Retina (tissue), 1 donor: ENCODE measurements at regions not wholly inside any gene's neighbourhood (a gene's known extent, or its start where the extent isn't known, plus 50 kb on each side); places are given as distances from the start of the nearest gene placed in this dataset.

Experiments used
- DNase-seq: peaks from one replicate; pipeline ENCODE4 v3.0.0-alpha.2; 2016

DNA sequence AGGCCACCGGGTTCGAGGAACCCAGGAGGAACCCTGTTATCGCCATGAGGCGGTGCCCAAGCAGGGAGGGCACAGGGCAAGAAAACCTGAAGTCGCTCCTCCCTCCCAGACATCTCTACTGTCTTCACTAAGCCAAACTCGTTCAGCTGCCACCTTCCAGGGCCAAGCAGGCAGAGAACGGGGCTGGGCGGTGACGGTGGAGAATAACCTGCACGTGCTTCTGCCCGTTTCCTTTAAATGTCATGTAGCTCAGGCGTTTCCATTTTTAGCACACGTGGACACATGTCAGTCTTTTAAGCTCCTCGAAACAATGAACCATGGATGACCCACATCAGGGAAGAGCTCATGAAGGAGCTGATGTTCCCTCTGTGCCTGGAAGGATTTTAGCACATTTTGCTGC lies 124.3 kb upstream of the KLF6 start:
- no peak for DNase-seq

DNA sequence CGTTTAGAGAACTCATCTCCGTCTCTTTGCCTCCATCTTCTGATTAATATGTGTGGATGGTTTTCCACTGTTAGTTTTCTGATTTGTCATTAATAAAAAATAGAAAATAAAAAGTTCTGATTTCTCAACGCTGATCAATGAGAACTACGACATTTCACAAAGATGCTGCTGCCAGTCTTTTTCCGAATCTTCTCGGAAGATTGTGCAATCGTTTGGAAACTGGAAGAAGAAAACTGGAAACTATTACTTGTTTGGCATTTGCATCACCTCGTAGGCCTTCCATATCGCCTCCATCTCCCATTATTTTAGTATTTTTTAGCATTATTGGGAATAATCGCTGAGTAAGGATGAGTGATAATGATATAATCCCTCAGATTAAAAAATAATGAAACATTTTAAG lies 123.2 kb upstream of the KLF6 start:
- no peak for DNase-seq

DNA sequence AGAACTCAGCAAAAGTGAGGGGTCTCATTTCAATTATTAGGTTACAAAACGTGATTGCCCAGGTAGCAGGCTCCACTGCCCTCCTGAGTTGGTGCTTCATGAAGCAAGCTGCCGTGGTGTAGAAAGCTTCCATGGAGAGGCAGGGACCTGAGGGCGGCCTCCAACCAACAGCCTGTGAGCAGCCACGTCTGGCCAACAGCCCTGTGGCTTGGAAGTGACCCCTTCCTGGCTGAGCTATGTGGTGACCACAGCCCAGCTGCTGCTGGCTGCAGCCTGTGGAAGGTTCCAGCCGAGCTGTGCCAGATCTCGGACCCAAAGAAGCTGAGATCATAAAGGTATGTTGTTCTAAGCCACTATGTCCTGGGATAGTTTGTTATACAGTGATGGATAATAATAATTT lies 122.5 kb upstream of the KLF6 start:
- DNase-seq: no peak

DNA sequence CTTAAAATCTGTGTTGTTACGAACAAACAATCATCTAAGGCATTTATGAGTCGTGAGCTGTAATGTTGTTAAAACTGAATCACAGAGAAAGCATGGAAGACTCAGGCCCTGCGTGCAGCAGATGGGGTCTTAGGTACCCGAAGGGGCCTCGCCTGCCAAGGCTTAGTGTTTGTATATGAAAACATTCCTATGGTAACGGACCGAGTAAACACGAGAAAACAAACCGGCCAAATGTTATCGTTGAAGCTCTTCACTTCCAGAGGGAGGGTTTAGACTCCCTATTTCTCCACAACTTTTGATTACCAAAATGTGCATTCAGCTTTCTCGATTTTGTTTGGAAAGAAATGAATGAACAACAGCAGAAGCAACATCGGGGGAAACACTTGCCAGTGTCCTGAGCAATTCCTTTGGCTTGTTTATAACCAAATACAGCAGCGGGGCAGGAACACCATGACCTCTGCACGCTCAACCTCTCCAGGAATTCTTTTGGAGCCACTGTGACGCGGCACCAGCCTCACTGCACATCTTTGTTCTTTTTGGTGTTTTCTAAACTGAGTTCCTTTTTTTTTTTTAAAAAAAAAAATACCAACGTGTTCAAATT lies 121.6 kb upstream of the KLF6 start:
- DNase-seq: no peak

DNA sequence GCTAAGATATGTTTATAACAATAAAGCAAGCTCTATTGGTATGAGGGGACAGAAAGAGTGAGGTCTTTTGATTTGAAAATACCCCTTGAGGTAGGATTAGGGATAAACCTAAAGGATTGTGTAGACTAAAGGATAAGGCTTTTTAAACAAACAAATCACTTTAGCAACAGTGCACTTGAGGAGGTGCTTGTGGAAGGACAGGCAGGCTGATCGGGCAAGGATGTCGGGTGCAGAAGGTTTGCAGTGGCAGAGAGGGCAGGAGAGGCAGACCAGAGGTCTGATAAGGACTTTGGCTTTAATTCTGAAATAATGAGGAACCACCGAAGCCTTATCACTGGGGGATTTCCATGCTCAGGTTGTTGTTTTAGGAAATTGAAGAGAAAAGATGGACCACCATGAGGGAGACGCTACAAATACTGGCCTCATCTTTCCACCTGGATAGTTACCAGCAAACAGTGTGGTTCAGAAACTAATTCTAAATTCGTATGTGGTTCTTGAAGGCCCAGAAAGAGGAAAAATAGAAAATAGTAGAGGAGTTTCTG lies 119.5 kb upstream of the KLF6 start:
- DNase-seq: no peak

DNA sequence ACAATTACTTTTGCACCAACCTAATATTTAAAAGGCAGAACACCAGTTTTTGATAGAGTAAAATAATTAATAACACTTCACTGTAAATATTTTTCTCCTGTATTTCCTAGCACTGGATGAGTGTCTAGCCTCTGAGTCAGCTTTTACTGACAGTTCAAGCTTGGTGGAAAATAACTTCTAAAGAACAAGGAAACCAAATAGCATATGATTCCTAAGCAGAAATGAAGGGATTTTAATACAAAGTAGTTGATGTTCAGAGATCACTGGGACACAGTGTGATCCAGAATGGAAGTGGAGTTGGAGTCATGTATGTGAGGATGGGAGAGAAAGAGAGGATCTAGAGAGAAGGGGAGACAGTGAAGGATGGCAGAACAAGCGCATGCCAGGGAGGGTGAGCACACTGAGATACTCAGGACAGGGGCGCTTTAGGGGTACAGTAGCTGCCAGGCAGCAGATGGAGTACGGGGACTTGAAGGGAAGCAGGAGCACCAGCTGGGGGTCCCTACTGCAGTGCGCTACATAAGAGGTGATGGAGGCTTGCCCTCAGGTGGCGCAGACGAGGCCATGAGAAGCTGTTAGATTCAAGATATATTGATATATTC lies 117.9 kb upstream of the KLF6 start:
- DNase-seq: no peak

DNA sequence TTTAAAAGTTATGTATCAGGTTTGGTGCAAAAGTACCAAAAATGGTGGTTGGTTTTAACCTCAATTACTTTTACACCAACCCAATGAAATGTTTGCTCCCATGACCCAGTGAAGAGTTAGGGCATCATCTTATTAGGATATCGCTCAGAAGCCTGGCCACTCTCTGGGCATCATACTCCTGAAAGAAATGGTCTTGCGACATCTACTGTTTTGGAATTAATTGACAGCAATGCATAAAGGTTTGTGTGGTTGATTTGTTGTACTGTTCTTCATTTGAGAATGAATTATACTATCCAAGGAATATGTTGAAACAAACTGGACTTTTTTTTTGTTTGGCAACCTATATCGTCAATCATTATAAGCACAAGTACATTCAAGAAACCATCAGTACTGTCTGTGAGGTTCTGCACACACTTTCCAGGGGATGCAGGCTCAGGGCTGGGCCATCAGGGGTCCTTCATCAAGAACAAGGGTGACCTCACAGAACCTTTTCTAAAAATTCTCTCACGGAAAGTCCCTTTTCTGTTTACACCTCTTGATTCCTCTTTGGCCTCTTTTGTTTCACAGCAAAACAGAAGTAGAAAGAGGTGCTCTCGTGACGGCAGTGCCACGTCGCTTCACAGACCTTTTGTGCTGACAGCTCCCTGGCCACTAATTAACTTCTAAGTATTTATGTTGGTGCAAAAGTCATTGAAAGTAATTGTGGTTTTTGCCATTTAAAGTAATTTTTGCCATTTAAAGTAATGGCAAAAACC lies 117.2 kb upstream of the KLF6 start:
- no peak for DNase-seq

DNA sequence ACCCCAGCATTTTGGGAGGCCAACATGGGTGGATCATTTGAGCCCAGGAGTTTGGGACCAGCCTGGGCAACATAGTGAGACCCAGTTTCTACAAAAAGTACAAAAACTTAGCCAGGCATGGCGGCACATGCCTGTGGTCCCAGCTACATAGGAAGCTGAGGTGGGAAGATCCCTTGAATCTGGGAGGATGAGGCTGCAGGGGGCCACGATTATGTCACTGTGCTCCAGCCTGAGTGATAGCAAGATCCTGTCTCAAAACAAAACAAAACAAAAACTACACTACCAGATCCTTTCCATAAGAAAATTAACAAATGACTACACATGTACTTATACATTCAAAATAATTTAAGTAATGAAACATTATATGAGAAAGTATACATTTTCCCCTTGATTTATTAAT lies 116.4 kb upstream of the KLF6 start:
- no peak for DNase-seq

DNA sequence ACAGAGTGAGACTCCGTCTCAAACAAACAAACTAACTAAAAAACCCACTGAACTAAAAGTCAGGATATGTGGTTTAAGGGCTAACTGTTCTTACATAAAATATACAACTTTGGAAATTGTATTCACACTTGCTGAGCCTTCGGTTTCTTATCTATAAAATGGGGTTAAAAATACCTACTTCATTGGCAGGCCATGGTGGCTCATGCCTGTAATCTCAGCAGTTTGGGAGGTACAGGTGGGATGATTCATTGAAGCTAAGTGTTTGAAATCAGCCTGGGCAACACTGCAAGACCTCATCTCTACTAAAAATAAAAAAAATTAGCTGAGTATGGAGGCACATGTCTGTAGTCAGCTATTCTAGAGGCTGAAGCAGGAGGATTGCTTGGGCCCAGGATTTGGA lies 115.4 kb upstream of the KLF6 start:
- DNase-seq: no peak

DNA sequence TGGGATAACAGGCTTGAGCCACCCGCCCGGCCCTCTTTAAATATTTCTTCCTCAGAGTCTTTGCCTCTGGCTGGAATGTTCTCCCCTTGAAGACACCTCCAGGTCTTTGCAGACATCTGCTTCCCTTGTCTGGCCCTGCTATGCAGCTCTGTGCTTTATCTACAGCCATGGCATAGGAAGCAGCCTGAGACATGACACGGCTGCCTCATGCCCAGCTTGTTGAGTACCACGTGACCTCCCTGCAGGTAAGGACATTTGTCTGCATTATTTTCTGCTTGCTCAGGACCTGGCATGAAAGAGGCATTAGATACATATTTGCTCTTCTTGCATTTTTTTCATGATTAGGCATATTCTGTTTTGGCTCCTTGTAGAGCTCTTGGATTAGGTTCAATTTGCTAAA lies 113.8 kb upstream of the KLF6 start:
- no peak for DNase-seq

DNA sequence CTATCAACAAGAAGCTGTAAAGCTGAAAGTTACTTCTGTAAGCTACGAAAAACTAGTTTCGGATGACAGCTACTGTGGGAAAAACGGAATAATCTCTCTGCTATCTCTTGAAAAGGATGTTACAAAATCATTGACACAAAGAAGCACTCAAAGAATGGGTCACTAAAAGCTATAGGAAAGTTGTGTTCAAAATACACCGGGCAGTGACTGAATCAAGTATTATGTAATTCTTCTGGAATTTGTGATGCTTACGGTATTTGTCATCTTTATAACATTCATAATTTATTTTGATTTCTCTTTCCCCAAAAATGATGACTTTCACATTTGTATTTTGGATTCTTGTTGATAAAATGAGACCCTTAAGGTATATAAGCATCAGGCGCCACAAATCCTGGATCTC lies 112.1 kb upstream of the KLF6 start:
- DNase-seq: no peak

DNA sequence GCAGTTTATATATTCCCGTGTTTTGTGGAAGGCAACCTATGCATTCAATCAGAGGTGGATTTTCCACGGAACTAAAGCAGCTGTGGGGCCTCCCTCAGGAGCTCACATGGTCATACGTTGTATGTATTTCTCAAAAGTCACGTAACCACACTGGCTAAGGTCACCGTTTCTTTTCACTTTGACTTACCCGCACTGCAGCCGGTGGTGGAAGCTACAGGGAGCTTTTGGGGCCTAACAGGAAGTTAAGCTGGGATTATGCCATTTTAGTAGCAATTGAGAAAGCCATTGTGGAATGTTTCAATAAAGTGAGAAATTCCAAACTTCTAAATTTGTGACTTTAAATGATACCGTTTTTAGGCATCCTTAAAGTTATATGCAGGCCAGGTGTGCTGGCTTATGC lies 111.2 kb upstream of the KLF6 start:
- DNase-seq: no peak

DNA sequence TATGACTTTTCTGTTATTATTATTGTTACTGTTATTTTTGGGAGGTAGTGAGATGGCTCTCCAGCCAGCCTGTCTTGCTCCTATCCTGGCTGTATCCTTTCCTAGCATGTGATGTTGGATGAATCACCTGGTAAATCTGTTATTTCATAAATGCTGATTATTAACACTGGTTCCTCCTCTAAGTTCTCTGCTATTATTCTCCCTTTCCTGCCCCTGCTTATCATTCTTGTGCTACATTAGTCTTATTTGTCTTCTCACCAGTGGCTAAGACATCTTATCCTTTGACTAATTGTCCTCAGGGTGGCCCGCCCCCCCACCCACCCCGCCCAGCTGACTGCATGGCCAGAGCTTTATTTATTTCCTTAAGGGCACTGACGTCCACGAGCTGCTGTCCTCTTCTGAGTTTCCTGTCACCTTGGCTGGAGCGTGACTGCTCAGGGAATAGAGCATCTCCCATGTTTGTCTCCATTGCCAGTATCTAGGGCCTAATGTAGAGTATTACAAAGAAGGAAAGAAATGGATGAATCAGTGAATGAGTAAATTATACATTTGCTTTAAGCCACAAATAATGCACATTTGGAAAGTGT lies 110.1 kb upstream of the KLF6 start:
- DNase-seq: no peak

DNA sequence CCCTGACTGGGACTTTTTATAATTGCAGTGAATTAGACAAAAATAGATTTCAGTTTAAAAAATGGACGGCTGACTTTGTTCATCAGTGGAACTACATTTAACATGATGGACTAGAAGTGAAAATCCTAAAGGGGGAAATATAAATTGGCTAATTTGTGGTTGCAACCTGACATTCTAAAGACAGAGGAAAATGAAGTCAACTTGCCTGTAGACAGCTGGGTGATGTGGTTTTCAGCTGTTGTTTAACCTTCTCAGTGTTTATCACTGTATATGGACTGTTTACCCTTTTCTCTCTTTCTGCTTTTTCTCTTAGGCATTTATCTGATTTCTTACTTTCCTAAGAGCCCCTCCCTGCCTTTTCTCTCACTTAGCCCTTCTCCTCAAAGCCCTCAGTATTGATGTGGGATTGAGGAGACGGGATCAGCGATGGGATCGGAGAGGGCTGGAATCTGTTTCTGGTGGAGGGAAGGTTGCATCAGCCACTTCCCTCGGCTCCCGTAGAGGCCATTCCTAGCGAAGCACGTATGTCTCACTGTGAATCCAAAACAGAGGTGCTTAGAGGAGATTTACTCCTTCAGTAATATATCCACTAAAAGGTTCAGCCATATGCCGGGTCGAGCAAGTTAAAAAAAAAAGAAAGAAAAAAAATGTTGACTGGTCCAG lies 109.0 kb upstream of the KLF6 start:
- DNase-seq: no peak

DNA sequence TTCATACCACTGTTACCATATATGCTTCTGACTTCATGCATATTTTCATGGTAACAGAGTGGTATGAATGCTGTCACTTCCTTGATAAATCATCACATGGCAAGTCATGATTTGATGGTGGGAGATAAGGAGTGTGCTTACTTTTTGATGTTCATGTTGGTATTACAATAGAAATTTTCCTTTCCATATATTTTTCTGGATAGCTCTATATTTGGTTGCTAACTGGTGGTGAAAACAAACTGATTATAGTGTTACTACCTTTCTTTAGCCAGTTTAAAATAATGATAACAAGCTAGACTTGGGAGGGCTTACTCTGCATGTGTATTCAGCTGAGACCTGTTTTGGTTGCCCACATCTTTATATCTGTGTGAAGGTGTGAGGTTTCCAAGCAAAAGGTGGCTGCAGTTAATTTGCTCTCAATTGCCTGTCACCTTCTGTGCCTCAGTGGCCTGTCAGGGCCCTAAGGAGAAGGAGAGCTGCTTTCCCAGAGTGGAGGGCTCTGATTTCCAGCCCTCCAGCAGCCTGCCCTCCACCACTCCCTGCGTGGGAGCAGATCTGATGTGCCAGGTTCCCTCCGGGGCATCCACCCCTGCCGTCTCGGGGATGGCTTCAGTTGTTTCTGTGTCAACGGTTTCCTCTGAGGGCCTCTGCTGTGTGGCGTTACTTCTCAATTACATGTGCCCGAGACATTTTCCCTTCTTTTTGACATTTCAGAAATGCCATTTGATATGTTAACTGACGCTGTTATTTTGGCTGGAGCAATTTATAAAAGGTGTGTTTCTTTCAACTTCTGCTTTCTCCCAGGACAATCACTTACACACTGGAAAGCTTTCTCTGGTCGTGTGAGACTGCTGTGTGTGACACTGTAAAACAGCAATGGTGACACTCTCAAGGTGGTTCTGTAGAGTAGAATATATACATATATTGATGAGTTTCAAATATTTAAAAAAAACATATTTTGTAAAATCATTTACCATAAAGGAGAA lies 107.7 kb upstream of the KLF6 start:
- DNase-seq: peak; percentile 35

DNA sequence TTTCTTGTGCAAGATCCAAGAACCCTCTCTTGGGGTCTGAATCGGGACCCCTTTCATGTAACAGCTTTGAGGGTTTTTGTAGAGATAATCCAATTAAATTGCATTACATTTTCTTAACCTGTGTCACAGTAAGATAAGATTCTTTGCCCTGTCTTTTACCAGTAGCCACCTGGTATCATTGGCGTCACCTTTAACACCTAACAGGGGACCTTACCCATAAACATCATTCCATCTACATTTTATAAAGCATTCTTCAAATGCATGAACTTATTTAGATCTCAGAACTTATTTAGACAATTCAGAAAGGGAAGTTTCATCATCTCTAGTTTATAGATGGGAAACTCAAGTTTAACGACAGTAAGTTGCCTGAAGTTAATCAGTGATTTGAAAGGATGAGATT lies 106.4 kb upstream of the KLF6 start:
- no peak for DNase-seq

DNA sequence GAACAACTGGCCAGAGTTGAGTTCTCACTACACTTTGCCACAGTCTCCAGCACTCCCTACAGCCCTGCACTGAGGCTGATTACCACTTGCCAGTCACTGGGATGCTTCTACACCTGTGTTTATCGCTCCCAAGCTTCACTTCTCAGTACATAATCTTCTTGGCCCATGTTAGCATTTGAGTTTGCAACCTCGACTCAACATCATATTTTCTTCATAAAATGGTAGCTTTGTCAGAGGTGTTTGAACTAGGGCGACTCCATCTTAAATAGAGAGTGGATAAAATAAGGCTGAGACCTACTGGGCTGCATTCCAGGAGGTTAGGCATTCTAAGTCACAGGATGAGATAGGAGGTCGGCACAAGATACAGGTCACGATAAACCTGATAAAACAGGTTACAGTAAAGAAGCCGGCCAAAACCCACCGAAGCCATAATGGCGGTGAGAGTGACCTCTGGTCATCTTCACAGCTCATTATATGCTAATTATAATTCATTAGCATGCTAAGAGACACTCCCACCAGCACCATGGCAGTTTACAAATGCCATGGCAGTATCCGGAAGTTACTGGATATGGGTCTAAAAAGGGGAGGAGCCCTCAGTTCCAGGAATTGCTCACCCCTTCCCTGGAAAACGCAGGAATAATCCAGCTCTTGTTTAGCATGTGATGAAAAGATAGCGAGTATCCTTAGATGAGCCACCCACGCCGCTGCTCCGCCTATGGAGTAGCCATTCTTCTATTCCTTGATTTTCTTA lies 105.8 kb upstream of the KLF6 start:
- DNase-seq: no peak

DNA sequence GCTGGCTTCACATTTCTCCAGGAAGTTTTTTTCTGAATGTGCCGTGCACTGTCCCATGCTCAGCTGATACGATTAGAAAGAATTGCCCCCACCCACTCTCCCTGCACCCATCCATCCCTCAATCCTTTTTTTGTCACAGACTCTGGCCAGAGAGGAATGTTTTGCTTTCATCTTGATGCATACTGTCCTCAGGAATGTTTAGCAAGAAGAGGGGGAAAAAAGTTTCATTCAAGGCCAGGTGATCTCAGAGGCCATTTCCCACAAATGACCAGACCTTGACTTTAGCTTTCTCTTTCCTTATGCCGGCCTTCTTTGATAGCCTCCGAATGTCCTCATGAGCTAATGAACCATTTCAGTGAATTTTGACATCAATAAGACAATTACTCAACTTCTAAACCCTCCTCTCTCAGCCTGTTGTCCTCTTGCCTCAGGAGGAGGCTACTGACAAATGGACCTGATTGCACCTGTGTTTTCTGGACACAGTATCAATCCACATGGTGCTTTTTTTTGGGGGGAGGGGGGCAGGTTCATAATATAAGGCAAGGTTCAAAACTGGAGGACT lies 105.0 kb upstream of the KLF6 start:
- no peak for DNase-seq

DNA sequence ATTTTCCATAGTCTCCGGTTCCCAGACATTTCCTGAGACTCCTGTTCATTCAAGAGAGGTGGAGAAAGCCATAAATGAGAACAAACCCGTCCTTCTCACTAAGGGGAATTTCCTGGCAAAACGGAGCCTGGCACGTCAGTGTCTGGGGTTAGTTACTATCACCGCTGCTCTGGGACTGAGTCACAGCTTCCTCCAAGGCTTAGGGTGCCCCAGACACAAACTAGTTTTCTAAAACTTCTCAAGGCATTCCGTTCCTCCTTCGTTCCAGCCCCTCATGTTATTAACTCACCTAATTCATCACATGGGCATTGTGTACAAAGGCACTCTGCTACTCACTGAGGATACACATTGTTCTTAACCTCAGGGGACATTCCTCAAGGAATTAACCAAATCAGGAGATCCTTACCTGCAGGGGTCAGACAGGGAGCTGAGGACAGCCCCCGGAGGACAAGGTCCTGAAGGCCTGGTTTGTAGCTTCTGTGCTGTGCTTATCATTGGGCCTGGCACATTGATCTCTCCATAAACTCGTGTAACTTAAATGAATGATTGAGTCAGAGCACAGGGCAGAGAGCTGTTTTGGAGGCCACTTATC lies 103.0 kb upstream of the KLF6 start:
- DNase-seq: no peak

DNA sequence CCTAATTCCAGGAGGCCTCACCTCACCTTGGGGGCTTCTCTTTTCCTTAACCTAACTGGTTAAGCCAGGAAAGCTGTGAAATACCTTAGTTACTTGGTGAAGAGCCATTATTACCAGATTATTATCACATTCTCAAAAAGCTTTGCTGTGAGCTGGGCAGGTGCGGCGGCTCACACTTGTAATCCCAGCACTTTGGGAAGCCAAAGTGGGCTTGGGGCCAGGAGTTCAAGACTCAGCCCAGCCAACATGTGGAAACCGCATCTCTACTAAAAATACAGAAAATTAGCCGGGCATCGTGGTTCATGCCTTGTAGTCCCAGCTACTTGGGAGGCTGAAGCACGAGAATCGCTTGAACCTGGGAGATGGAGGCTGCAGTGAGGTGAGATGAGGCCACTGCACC lies 102.4 kb upstream of the KLF6 start:
- DNase-seq: no peak
